Immature natural killer cell (primary cell): ENCODE measurements at regions not wholly inside any gene's neighbourhood (a gene's known extent, or its start where the extent isn't known, plus 50 kb on each side); places are given as distances from the start of the nearest gene placed in this dataset.

Source experiments
- DNase-seq, 3 donors: peaks; one replicate each; pipeline ENCODE4 v3.0.0; 2022; ENCODE audit warnings: mixed read lengths in 1 of 3
- H3K27ac Mint-ChIP-seq, 6 donors: one replicate each; pipeline ENCODE4 v1.8.0; 2020; ENCODE audit warnings: mixed read lengths in 6 of 6, mild to moderate bottlenecking in 5 of 6, inconsistent platforms in 4 of 6, moderate library complexity in 3 of 6
- H3K27me3 Mint-ChIP-seq, 3 donors: one replicate each; pipeline ENCODE4 v1.8.0; 2020 to 2021; ENCODE audit warnings: low read depth in 3 of 3, mild to moderate bottlenecking in 3 of 3, mixed read lengths in 3 of 3, moderate library complexity in 3 of 3, inconsistent platforms in 1 of 3
- H3K36me3 Mint-ChIP-seq, 3 donors: one replicate each; pipeline ENCODE4 v1.8.0; 2020; ENCODE audit warnings: mixed read lengths in 3 of 3, inconsistent platforms in 2 of 3, mild to moderate bottlenecking in 2 of 3
- H3K4me1 Mint-ChIP-seq, 2 donors: one replicate each; pipeline ENCODE4 v1.8.0; 2020; ENCODE audit warnings: inconsistent platforms in 2 of 2, mild to moderate bottlenecking in 2 of 2, mixed read lengths in 2 of 2, moderate library complexity in 1 of 2
- H3K4me3 Mint-ChIP-seq, 5 donors: one replicate each; pipeline ENCODE4 v1.8.0; 2020; ENCODE audit warnings: mild to moderate bottlenecking in 5 of 5, mixed read lengths in 5 of 5, inconsistent platforms in 3 of 5, moderate library complexity in 3 of 5
- H3K9me3 Mint-ChIP-seq, 6 donors: one replicate each; pipeline ENCODE4 v1.8.0; 2020; ENCODE audit warnings: mild to moderate bottlenecking in 6 of 6, mixed read lengths in 6 of 6, inconsistent platforms in 4 of 6, moderate library complexity in 3 of 6

GRCh38 chr4:165698272-165698671 is 174.8 kb upstream of the TLL1 start:
- H3K27ac Mint-ChIP-seq = no peak overlapping the region

GRCh38 chr4:165699055-165699454 is 174.0 kb upstream of the TLL1 start:
- H3K9me3 Mint-ChIP-seq = peaks cover 2 to 20% (median 8%) of the 10 kb centered on the region in 6 donors
- no peaks in the 10 kb centered on the region for H3K36me3 Mint-ChIP-seq
- H3K27ac Mint-ChIP-seq = no peak overlapping the region
- no peaks in the 10 kb centered on the region for H3K4me1 Mint-ChIP-seq
- DNase-seq = no peak
- no peaks in the 10 kb centered on the region for H3K27me3 Mint-ChIP-seq
- no peak overlapping the region for H3K4me3 Mint-ChIP-seq

More at GRCh38 chr4:165698272-165698671, 174.8 kb upstream of the TLL1 start:
- Mint-ChIP-seq H3K4me1 (no peaks in the 10 kb centered on the region), H3K4me3 (no peak overlapping the region), H3K27me3 (no peaks in the 10 kb centered on the region), H3K9me3 (peaks cover 3 to 20% (median 8%) of the 10 kb centered on the region in 6 donors), H3K36me3 (no peaks in the 10 kb centered on the region)
- DNase-seq = no peak

GRCh38 chr4:165700855-165701254 is 172.2 kb upstream of the TLL1 start:
- no peaks in the 10 kb centered on the region for H3K4me1 Mint-ChIP-seq
- H3K4me3 Mint-ChIP-seq = no peak overlapping the region
- no peak for DNase-seq
- no peaks in the 10 kb centered on the region for H3K36me3 Mint-ChIP-seq
- no peaks in the 10 kb centered on the region for H3K27me3 Mint-ChIP-seq
- H3K9me3 Mint-ChIP-seq = peaks cover 3 to 22% (median 8%) of the 10 kb centered on the region in 6 donors
- no peak overlapping the region for H3K27ac Mint-ChIP-seq

GRCh38 chr4:165707128-165707527 is 165.9 kb upstream of the TLL1 start:
- Mint-ChIP-seq H3K27ac (no peak overlapping the region), H3K36me3 (no peaks in the 10 kb centered on the region), H3K27me3 (no peaks in the 10 kb centered on the region), H3K4me1 (no peaks in the 10 kb centered on the region), H3K4me3 (no peak overlapping the region), H3K9me3 (peaks cover 0 to 22% (median 5%) of the 10 kb centered on the region in 6 donors)
- no peak for DNase-seq

- no peak overlapping the region for H3K27ac Mint-ChIP-seq
- H3K9me3 Mint-ChIP-seq = peaks cover 2 to 21% (median 6%) of the 10 kb centered on the region in 6 donors
- DNase-seq = no peak
- no peak overlapping the region for H3K4me3 Mint-ChIP-seq
- H3K36me3 Mint-ChIP-seq = no peaks in the 10 kb centered on the region
- no peaks in the 10 kb centered on the region for H3K27me3 Mint-ChIP-seq
- H3K4me1 Mint-ChIP-seq = no peaks in the 10 kb centered on the region
Observed at GRCh38 chr4:165709516-165709915, 163.5 kb upstream of the TLL1 start.

- no peaks in the 10 kb centered on the region for H3K27me3 Mint-ChIP-seq
- H3K4me1 Mint-ChIP-seq = no peaks in the 10 kb centered on the region
- no peaks in the 10 kb centered on the region for H3K36me3 Mint-ChIP-seq
- DNase-seq = no peak
- no peak overlapping the region for H3K4me3 Mint-ChIP-seq
- peaks cover 3 to 21% (median 6%) of the 10 kb centered on the region in 6 donors for H3K9me3 Mint-ChIP-seq
- no peak overlapping the region for H3K27ac Mint-ChIP-seq
Observed at GRCh38 chr4:165709973-165710526, 163.0 kb upstream of the TLL1 start.

GRCh38 chr4:165711436-165711835 is 161.6 kb upstream of the TLL1 start:
- Mint-ChIP-seq H3K4me1 (no peaks in the 10 kb centered on the region), H3K9me3 (peaks cover 2 to 17% (median 6%) of the 10 kb centered on the region in 6 donors), H3K27me3 (no peaks in the 10 kb centered on the region), H3K27ac (no peak overlapping the region), H3K36me3 (no peaks in the 10 kb centered on the region), H3K4me3 (no peak overlapping the region)
- no peak for DNase-seq

- Mint-ChIP-seq H3K36me3 (no peaks in the 10 kb centered on the region), H3K4me3 (no peak overlapping the region), H3K9me3 (peaks cover 2 to 17% (median 6%) of the 10 kb centered on the region in 6 donors), H3K4me1 (no peaks in the 10 kb centered on the region), H3K27me3 (no peaks in the 10 kb centered on the region), H3K27ac (no peak overlapping the region)
- no peak for DNase-seq
Observed at GRCh38 chr4:165711912-165712311, 161.1 kb upstream of the TLL1 start.

- H3K4me3 Mint-ChIP-seq = no peak overlapping the region
Observed at GRCh38 chr4:165714650-165715049, 158.4 kb upstream of the TLL1 start.

GRCh38 chr4:165715211-165715610 is 157.8 kb upstream of the TLL1 start:
- Mint-ChIP-seq H3K4me3 (no peak overlapping the region), H3K9me3 (peaks cover 2 to 11% (median 7%) of the 10 kb centered on the region in 6 donors)

More at GRCh38 chr4:165714650-165715049, 158.4 kb upstream of the TLL1 start:
- Mint-ChIP-seq H3K27me3 (no peaks in the 10 kb centered on the region), H3K4me1 (no peaks in the 10 kb centered on the region), H3K9me3 (peaks cover 2 to 9% (median 6%) of the 10 kb centered on the region in 6 donors), H3K27ac (no peak overlapping the region), H3K36me3 (no peaks in the 10 kb centered on the region)
- no peak for DNase-seq

GRCh38 chr4:165715989-165716388 is 157.0 kb upstream of the TLL1 start:
- Mint-ChIP-seq H3K36me3 (no peaks in the 10 kb centered on the region), H3K4me3 (no peak overlapping the region), H3K9me3 (peaks cover 3 to 16% (median 8%) of the 10 kb centered on the region in 6 donors), H3K4me1 (no peaks in the 10 kb centered on the region), H3K27ac (no peak overlapping the region), H3K27me3 (no peaks in the 10 kb centered on the region)
- no peak for DNase-seq

More at GRCh38 chr4:165715211-165715610, 157.8 kb upstream of the TLL1 start:
- Mint-ChIP-seq H3K27ac (no peak overlapping the region), H3K4me1 (no peaks in the 10 kb centered on the region), H3K36me3 (no peaks in the 10 kb centered on the region), H3K27me3 (no peaks in the 10 kb centered on the region)
- no peak for DNase-seq

GRCh38 chr4:165716472-165716871 is 156.6 kb upstream of the TLL1 start:
- no peaks in the 10 kb centered on the region for H3K27me3 Mint-ChIP-seq
- H3K27ac Mint-ChIP-seq = no peak overlapping the region
- H3K9me3 Mint-ChIP-seq = peaks cover 3 to 20% (median 8%) of the 10 kb centered on the region in 6 donors
- no peaks in the 10 kb centered on the region for H3K4me1 Mint-ChIP-seq
- H3K4me3 Mint-ChIP-seq = no peak overlapping the region
- no peaks in the 10 kb centered on the region for H3K36me3 Mint-ChIP-seq
- no peak for DNase-seq

GRCh38 chr4:165718660-165719059 is 154.4 kb upstream of the TLL1 start:
- H3K36me3 Mint-ChIP-seq = no peaks in the 10 kb centered on the region
- H3K27ac Mint-ChIP-seq = no peak overlapping the region
- peaks cover 1 to 25% (median 8%) of the 10 kb centered on the region in 6 donors for H3K9me3 Mint-ChIP-seq
- no peak overlapping the region for H3K4me3 Mint-ChIP-seq
- H3K27me3 Mint-ChIP-seq = no peaks in the 10 kb centered on the region
- no peaks in the 10 kb centered on the region for H3K4me1 Mint-ChIP-seq
- no peak for DNase-seq

GRCh38 chr4:165720411-165721082 is 152.5 kb upstream of the TLL1 start:
- no peak for DNase-seq
- Mint-ChIP-seq H3K9me3 (peaks cover 3 to 33% (median 6%) of the 10 kb centered on the region in 6 donors), H3K27me3 (no peaks in the 10 kb centered on the region), H3K4me1 (no peaks in the 10 kb centered on the region), H3K4me3 (no peak overlapping the region), H3K36me3 (no peaks in the 10 kb centered on the region), H3K27ac (no peak overlapping the region)

GRCh38 chr4:165721815-165722214 is 151.2 kb upstream of the TLL1 start:
- peaks cover 3 to 35% (median 9%) of the 10 kb centered on the region in 6 donors for H3K9me3 Mint-ChIP-seq
- H3K4me1 Mint-ChIP-seq = no peaks in the 10 kb centered on the region
- DNase-seq = no peak
- no peaks in the 10 kb centered on the region for H3K36me3 Mint-ChIP-seq
- no peak overlapping the region for H3K27ac Mint-ChIP-seq
- no peak overlapping the region for H3K4me3 Mint-ChIP-seq
- H3K27me3 Mint-ChIP-seq = no peaks in the 10 kb centered on the region
